ENCODE measurements at regions not wholly inside any gene's neighbourhood (a gene's known extent, or its start where the extent isn't known, plus 50 kb on each side); places are given as distances from the start of the nearest gene placed in this dataset.
A peak's percentile ranks its signal among the peaks of the same experiment; 100 is the strongest.

GRCh38 chr4:89410687-89411086 is 103.1 kb upstream of the GPRIN3 start:
- in situ Hi-C loops (cut with HindIII; ENCODE audit: low pct_ligation_motif_present, low sequenced_read_pairs), result no loop called here

GRCh38 chr4:89404530-89404929 is 96.9 kb upstream of the GPRIN3 start:
- DNase-seq, result no peak
- no peaks in the 10 kb centered on the region for H3K36me3 ChIP-seq (replicated peaks)
- H3K27ac ChIP-seq, result no peak overlapping the region
- in situ Hi-C loops (cut with HindIII; ENCODE audit: low pct_ligation_motif_present, low sequenced_read_pairs), result no loop called here
- no peak overlapping the region for H3K4me3 ChIP-seq (ENCODE audit: low read depth, low read length)
- TF ChIP-seq, protein P1, sequence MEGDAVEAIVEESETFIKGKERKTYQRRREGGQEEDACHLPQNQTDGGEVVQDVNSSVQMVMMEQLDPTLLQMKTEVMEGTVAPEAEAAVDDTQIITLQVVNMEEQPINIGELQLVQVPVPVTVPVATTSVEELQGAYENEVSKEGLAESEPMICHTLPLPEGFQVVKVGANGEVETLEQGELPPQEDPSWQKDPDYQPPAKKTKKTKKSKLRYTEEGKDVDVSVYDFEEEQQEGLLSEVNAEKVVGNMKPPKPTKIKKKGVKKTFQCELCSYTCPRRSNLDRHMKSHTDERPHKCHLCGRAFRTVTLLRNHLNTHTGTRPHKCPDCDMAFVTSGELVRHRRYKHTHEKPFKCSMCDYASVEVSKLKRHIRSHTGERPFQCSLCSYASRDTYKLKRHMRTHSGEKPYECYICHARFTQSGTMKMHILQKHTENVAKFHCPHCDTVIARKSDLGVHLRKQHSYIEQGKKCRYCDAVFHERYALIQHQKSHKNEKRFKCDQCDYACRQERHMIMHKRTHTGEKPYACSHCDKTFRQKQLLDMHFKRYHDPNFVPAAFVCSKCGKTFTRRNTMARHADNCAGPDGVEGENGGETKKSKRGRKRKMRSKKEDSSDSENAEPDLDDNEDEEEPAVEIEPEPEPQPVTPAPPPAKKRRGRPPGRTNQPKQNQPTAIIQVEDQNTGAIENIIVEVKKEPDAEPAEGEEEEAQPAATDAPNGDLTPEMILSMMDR (IDR thresholded peaks at IDR 0.05; ENCODE audit: low read depth, low read length, missing control alignments), result no peak
- H3K27me3 ChIP-seq (replicated peaks), result no peaks in the 10 kb centered on the region

More at GRCh38 chr4:89410687-89411086, 103.1 kb upstream of the GPRIN3 start:
- TF ChIP-seq, protein P1 (IDR thresholded peaks at IDR 0.05; ENCODE audit: low read depth, low read length, missing control alignments), result no peak
- DNase-seq, result peak; percentile 40
- no peaks in the 10 kb centered on the region for H3K36me3 ChIP-seq (replicated peaks)
- no peak overlapping the region for H3K4me3 ChIP-seq (ENCODE audit: low read depth, low read length)
- H3K27ac ChIP-seq, result no peak overlapping the region
- no peaks in the 10 kb centered on the region for H3K27me3 ChIP-seq (replicated peaks)

DNA sequence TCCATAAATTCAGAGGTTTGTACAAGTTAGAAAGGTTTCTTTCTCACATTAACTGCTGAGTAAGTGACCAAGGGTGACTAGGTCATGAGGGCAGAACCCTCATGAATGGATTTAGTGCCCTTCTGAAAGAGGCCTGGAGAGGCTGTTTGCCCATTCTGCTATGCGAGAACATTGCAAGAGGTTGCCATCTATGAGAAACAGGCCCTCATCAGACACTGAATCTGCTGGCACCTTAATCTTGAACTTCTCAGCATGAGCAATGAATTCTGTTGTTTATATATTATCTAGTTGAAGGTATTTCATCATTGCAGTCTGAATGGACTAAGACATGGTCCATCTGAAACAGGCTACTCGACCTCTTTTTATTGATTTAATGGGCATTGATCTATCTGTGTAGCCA is 96.2 kb upstream of the GPRIN3 start:
- no peaks in the 10 kb centered on the region for H3K36me3 ChIP-seq (replicated peaks)
- TF ChIP-seq, protein P1 (IDR thresholded peaks at IDR 0.05; ENCODE audit: low read depth, low read length, missing control alignments), result no peak
- in situ Hi-C loops (cut with HindIII; ENCODE audit: low pct_ligation_motif_present, low sequenced_read_pairs), result no loop called here
- H3K27me3 ChIP-seq (replicated peaks), result no peaks in the 10 kb centered on the region
- no peak overlapping the region for H3K4me3 ChIP-seq (ENCODE audit: low read depth, low read length)
- no peak for DNase-seq
- H3K27ac ChIP-seq, result no peak overlapping the region

DNA sequence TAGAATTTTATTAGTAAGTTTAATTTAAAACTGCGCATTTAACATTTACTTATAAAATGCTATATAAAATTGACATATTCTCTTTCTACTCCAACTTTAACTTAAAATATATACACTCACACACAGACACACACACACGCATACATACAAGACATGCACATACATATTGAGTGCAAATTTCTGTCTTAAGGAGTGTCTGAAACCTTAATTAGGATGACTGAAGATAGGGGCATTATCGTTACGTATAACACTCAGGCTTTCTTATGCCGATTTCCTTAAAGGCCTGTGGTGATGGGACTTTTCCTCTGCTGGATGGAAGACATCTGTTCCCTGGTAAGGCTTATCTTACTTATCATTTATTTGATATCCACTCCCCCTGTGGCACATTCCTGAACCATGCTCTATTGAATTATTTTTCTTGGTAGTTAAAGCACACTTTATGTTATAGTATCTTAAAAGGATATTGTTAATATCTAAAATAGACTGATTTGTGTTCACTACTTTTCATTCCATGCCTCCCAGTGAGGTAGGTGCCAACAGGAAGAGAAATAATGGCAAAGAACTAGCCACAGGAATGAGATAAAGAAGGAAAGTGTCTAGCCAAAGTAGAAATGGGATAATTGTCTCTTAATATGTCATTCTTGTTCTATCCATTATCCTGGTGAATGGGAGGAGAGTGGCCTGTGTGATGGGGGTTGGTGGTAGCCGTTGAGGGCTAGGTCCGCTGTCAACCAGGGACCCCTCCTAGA is 92.9 kb upstream of the GPRIN3 start:
- Histone ChIP-seq H3K36me3 (replicated peaks) (no peaks in the 10 kb centered on the region), H3K27ac (no peak overlapping the region), H3K27me3 (replicated peaks) (no peaks in the 10 kb centered on the region), H3K4me3 (ENCODE audit: low read depth, low read length) (no peak overlapping the region)
- no peak for DNase-seq
- in situ Hi-C loops (cut with HindIII; ENCODE audit: low pct_ligation_motif_present, low sequenced_read_pairs), result no loop called here
- TF ChIP-seq, protein P1 (IDR thresholded peaks at IDR 0.05; ENCODE audit: low read depth, low read length, missing control alignments), result no peak

- TF ChIP-seq, protein P1 (IDR thresholded peaks at IDR 0.05; ENCODE audit: low read depth, low read length, missing control alignments), result no peak
- no peak overlapping the region for H3K27ac ChIP-seq
- in situ Hi-C loops (cut with HindIII; ENCODE audit: low pct_ligation_motif_present, low sequenced_read_pairs), result no loop called here
Observed at GRCh38 chr4:89398644-89399043, 91.0 kb upstream of the GPRIN3 start.

DNA sequence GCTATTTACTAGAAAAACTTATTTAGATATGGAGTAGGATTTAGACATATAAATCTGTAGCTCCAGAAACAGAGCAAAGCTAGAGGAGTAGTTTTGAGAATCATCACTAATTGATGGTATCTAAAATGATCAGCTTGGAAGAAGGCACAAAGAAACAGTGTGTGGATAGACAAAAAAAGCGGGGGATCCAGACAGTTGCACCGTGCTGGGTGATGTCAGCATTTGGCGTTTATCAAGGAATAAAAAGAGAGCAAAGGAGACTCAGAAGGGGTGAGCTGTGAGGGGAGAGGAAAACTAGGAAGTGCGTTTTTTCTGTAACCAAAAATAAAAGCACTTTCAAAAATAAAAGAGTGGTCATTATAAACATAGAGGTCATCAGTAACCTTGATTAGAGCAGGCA is 90.5 kb upstream of the GPRIN3 start:
- in situ Hi-C loops (cut with HindIII; ENCODE audit: low pct_ligation_motif_present, low sequenced_read_pairs), result no loop called here
- TF ChIP-seq, protein P1 (IDR thresholded peaks at IDR 0.05; ENCODE audit: low read depth, low read length, missing control alignments), result no peak
- DNase-seq, result no peak
- no peaks in the 10 kb centered on the region for H3K36me3 ChIP-seq (replicated peaks)
- no peak overlapping the region for H3K4me3 ChIP-seq (ENCODE audit: low read depth, low read length)
- no peaks in the 10 kb centered on the region for H3K27me3 ChIP-seq (replicated peaks)
- no peak overlapping the region for H3K27ac ChIP-seq

More at GRCh38 chr4:89398644-89399043, 91.0 kb upstream of the GPRIN3 start:
- Histone ChIP-seq H3K27me3 (replicated peaks) (no peaks in the 10 kb centered on the region), H3K36me3 (replicated peaks) (no peaks in the 10 kb centered on the region), H3K4me3 (ENCODE audit: low read depth, low read length) (no peak overlapping the region)
- no peak for DNase-seq

Measured in brain microvascular endothelial cell (primary cell).